Uterus (tissue), 3 donors: ENCODE measurements at regions not wholly inside any gene's neighbourhood (a gene's known extent, or its start where the extent isn't known, plus 50 kb on each side); places are given as distances from the start of the nearest gene placed in this dataset.

Source experiments
- DNase-seq, 2 donors: peaks; one replicate each; pipeline ENCODE4 v3.0.0-alpha.2; 2019 to 2020
- H3K27ac ChIP-seq, 2 donors: fragments of 200-600 bp; sonication (generic); 1 replicate in 1 of 2; 2 replicates in 1 of 2; pipeline ENCODE4 v1.5.1; 2016 to 2018
- H3K27me3 ChIP-seq, 2 donors: fragments of 200-600 bp; sonication (generic); one replicate each; pipeline ENCODE4 v1.5.1; 2018 to 2019; ENCODE audit warnings: control low read depth in 1 of 2
- H3K36me3 ChIP-seq, 2 donors: fragments of 200-600 bp; sonication (generic); one replicate each; pipeline ENCODE4 v1.5.1; 2019; ENCODE audit warnings: control low read depth in 1 of 2
- H3K4me1 ChIP-seq, 2 donors: fragments of 200-600 bp; sonication (generic); one replicate each; pipeline ENCODE4 v1.5.1; 2018 to 2019; ENCODE audit warnings: control low read depth in 1 of 2
- H3K4me3 ChIP-seq, 2 donors: fragments of 200-600 bp; sonication (generic); 1 replicate in 1 of 2; 2 replicates in 1 of 2; pipeline ENCODE4 v1.5.1; 2018 to 2019; ENCODE audit warnings: mild to moderate bottlenecking in 1 of 2
- H3K9me3 ChIP-seq, 2 donors: fragments of 200-600 bp; sonication (generic); one replicate each; pipeline ENCODE4 v1.5.1; 2019; ENCODE audit warnings: control low read depth in 1 of 2
- CTCF ChIP-seq, 4 experiments: fragments of 200-600 bp in 2 of 4; fragments of 450-650 bp in 2 of 4; sonication (generic) in 2 of 4; IDR thresholded peaks; one replicate each; pipeline ENCODE4 v1.5.1; 2016 to 2019; ENCODE audit warnings: antibody characterized with exemption in 4 of 4, mild to moderate bottlenecking in 2 of 4, moderate library complexity in 1 of 4
- POLR2A ChIP-seq, 2 donors: fragments of 450-650 bp; IDR thresholded peaks; one replicate each; pipeline ENCODE4 v1.6.1; 2016; ENCODE audit warnings: antibody characterized with exemption in 2 of 2, mild to moderate bottlenecking in 1 of 2, moderate library complexity in 1 of 2
- intact Hi-C: fragments of 100-400 bp; cut with DNase I; formaldehyde crosslinking; loops from one replicate; pipeline ENCODE4 v1.15.1; 2023; ENCODE audit warnings: low total_unique reads
- donor health status: DM: yes; HTN: yes; CAD: no.

- H3K36me3 ChIP-seq, result no peaks in the 10 kb centered on the region
- no peak for DNase-seq
- no peak overlapping the region for H3K4me3 ChIP-seq
- H3K9me3 ChIP-seq, result peaks cover 0 to 2% of the 10 kb centered on the region in 2 donors
- H3K27ac ChIP-seq, result no peak overlapping the region
- H3K4me1 ChIP-seq, result no peaks in the 10 kb centered on the region
- intact Hi-C loops, result no loop called here
- no peak for TF ChIP-seq POLR2A (IDR thresholded peaks at IDR 0.05)
- TF ChIP-seq CTCF (IDR thresholded peaks at IDR 0.05), result no peak
- H3K27me3 ChIP-seq, result no peaks in the 10 kb centered on the region
These were observed 214.0 kb downstream of the CRPPA start for GRCh38 chr7:16207321-16207720.

GRCh38 chr7:16205466-16205865, 215.9 kb downstream of the CRPPA start:
- intact Hi-C loops, result no loop called here
- Histone ChIP-seq H3K4me1 (no peaks in the 10 kb centered on the region), H3K4me3 (no peak overlapping the region), H3K36me3 (no peaks in the 10 kb centered on the region), H3K9me3 (no peaks in the 10 kb centered on the region), H3K27me3 (no peaks in the 10 kb centered on the region), H3K27ac (no peak overlapping the region)
- DNase-seq, result no peak
- TF ChIP-seq POLR2A (IDR thresholded peaks at IDR 0.05) (no peak), CTCF (IDR thresholded peaks at IDR 0.05) (no peak)

- no peak for TF ChIP-seq CTCF (IDR thresholded peaks at IDR 0.05)
- no peak for TF ChIP-seq POLR2A (IDR thresholded peaks at IDR 0.05)
- no peak overlapping the region for H3K27ac ChIP-seq
- no peak overlapping the region for H3K4me3 ChIP-seq
- H3K4me1 ChIP-seq, result no peaks in the 10 kb centered on the region
- DNase-seq, result no peak
- intact Hi-C loops, result no loop called here
- no peaks in the 10 kb centered on the region for H3K9me3 ChIP-seq
- H3K36me3 ChIP-seq, result no peaks in the 10 kb centered on the region
- no peaks in the 10 kb centered on the region for H3K27me3 ChIP-seq
These were observed 216.4 kb downstream of the CRPPA start for GRCh38 chr7:16204953-16205352.

GRCh38 chr7:16203065-16203464, 218.3 kb downstream of the CRPPA start:
- TF ChIP-seq POLR2A (IDR thresholded peaks at IDR 0.05), result no peak
- TF ChIP-seq CTCF (IDR thresholded peaks at IDR 0.05), result no peak

GRCh38 chr7:16202303-16202702, 219.0 kb downstream of the CRPPA start:
- H3K4me3 ChIP-seq, result no peak overlapping the region
- TF ChIP-seq POLR2A (IDR thresholded peaks at IDR 0.05), result no peak
- TF ChIP-seq CTCF (IDR thresholded peaks at IDR 0.05), result no peak
- no peaks in the 10 kb centered on the region for H3K36me3 ChIP-seq
- H3K9me3 ChIP-seq, result no peaks in the 10 kb centered on the region
- no peaks in the 10 kb centered on the region for H3K27me3 ChIP-seq
- no peaks in the 10 kb centered on the region for H3K4me1 ChIP-seq
- intact Hi-C loops, result no loop called here
- H3K27ac ChIP-seq, result no peak overlapping the region
- DNase-seq, result no peak

More at GRCh38 chr7:16203065-16203464, 218.3 kb downstream of the CRPPA start:
- intact Hi-C loops, result no loop called here
- no peak overlapping the region for H3K4me3 ChIP-seq
- no peak overlapping the region for H3K27ac ChIP-seq
- no peaks in the 10 kb centered on the region for H3K9me3 ChIP-seq
- H3K27me3 ChIP-seq, result no peaks in the 10 kb centered on the region
- DNase-seq, result no peak
- H3K4me1 ChIP-seq, result no peaks in the 10 kb centered on the region
- H3K36me3 ChIP-seq, result no peaks in the 10 kb centered on the region
